GM19452 (cell line): ENCODE measurements at regions not wholly inside any gene's neighbourhood (a gene's known extent, or its start where the extent isn't known, plus 50 kb on each side); places are given as distances from the start of the nearest gene placed in this dataset.
"Not testable (repeated sequence)": the region's sequence is repeated elsewhere in the genome, so short reads cannot be mapped to it uniquely, and the experiment has no call there.

Experiments used
- ATAC-seq: cut with Tn5 transposase; IDR thresholded peaks from one replicate; pipeline ENCODE4 v1.9.1; 2021; ENCODE audit not compliant: unreplicated experiment

DNA sequence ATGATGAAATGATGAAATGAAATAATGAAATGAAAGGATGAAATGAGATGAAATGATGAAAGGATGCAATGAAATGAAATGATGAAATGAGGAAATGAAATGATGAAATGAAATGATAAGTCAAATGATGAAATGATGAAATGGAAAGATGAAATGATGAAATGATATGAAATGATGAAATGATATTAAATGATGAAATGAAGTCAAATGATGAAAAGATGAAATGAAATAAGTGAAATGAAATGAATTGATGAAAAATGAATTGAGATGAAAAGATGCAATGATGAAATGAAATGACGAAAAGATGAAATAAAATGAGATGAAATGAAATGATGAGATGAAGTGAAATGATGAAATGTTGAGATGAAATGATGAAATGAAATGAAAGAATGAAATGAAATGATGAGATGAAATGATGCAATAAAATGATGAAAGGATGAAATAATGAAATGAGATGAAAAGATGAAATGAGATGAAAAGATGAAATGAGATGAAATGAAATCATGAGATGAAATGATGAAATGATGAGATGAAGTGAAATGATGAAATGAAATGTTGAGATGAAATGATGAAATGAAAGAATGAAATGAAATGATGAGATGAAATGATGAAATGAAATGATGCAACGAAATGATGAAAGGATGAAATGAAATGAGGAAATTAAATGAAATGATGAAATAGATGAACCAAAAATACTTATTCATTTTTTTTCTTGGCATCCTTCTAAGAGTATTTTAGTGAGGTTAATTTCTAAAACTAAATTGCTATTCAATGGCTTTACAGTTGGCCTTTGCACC lies 139.8 kb upstream of the ERV3-1 start:
- not testable (repeated sequence) for ATAC-seq

DNA sequence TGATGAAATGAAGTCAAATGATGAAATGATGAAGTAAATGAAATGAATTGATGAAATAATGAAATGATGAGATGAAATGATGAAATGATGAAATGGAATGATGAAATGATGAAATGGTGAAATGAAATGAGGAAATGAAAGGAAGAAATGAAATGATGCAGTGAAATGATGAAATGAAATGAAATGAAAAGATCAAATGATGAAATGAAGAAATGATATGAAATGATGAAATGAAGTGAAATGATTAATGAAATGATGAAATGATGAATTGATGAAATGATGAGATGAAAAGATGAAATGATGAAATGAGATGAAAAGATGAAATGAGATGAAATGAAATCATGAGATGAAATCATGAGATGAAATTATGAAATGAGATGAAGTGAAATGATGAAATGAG lies 139.2 kb upstream of the ERV3-1 start:
- ATAC-seq = not testable (repeated sequence)

DNA sequence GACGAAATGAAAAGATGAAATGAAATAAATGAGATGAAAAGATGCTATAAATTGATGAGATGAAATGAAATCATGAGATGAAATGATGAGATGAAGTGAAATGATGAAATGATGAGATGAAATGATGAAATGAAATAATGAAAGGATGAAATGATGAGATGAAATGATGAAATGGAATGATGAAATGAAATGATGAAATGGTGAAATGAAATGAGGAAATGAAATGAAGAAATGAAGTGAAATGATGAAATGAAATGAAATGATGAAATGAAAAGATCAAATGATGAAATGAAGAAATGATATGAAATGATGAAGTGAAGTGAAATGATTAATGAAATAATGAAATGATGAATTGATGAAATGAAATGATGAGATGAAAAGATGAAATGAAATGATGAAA lies 138.5 kb upstream of the ERV3-1 start:
- not testable (repeated sequence) for ATAC-seq

GRCh38 chr7:65144557-65144956 lies 138.1 kb upstream of the ERV3-1 start:
- ATAC-seq = not testable (repeated sequence)

DNA sequence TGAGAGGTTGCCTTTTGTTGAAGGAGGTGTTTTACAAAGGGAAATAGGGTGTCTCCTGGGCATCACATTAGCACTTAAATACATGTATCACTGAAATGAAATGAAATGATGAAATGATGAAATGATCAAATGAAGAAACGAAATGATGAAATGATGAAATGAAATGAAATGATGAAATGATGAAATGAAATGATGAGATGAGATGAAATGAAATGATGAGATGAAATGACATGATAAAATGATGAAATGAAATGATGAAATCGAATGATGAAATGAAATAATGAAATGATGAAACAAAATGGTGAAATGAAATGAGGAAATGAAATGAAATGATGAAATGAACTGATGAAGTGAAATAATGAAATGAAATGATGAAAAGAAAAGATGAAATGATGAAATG lies 137.6 kb upstream of the ERV3-1 start:
- ATAC-seq = not testable (repeated sequence)

DNA sequence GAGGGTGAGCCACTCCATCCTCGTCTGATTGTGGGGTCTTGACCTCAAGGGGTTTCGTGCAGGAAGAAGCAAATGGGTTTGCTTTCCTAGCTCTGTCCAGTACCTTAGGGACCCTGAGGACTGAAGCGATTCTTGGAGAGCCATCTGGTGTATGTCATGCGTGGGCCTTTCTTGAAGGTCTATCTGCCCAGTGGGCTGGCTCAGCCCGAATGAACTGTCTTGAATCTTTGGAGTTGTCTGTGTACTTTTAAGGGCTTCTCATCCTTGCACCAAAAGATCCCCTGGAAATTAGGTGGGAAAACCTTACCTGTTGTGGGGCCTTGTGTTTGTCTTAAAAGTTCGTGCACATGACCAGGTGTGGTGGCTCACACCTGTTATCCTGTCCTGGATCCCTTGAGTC lies 135.4 kb upstream of the ERV3-1 start:
- not testable (repeated sequence) for ATAC-seq

DNA sequence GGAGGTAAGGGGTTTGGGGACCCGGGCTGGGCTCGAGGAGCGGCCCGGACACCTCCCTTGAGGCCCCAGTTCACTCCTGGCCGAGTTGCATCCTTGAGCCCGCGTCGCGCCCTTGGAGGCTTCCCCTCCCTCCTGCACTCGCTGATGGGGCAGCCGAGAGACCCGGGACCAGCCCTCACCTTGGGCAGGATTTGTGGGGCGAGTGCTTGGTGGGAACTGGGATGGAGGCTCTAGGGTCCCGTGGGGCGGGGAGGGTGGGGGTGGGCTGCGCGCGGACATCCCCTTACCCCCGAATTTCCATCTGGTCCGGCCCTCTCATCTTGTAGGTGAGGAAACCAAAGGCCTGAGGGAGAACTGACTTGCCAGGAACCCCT lies 134.9 kb upstream of the ERV3-1 start:
- ATAC-seq = not testable (repeated sequence)

- not testable (repeated sequence) for ATAC-seq
Measured at GRCh38 chr7:65140543-65141404, 134.3 kb upstream of the ERV3-1 start.

- ATAC-seq = not testable (repeated sequence)
Measured at GRCh38 chr7:65136850-65137249, 130.4 kb upstream of the ERV3-1 start.

GRCh38 chr7:65133087-65133486 lies 126.6 kb upstream of the ERV3-1 start:
- not testable (repeated sequence) for ATAC-seq

DNA sequence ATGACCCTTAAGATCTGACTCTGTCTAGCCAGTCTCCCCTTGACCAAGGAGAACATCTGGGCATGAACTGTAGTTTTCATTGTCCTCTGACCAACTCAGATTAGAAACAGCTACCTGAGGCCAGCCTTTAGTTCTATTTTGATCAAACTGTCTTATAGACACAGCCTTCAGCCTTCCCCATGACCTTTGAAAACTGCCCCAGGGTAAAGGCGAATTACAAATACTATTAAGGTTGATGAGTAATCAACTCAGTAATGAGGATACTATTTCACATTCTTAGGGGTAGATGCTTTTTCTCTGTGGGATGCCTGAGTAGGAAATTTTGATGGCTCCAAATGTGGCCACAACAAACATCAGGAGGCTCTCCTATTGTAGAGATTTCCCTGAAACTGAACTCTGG lies 125.8 kb upstream of the ERV3-1 start:
- ATAC-seq = not testable (repeated sequence)

GRCh38 chr7:65127364-65127763 lies 120.9 kb upstream of the ERV3-1 start:
- ATAC-seq = not testable (repeated sequence)

- not testable (repeated sequence) for ATAC-seq
Measured at GRCh38 chr7:65124600-65124999, 118.1 kb upstream of the ERV3-1 start.

DNA sequence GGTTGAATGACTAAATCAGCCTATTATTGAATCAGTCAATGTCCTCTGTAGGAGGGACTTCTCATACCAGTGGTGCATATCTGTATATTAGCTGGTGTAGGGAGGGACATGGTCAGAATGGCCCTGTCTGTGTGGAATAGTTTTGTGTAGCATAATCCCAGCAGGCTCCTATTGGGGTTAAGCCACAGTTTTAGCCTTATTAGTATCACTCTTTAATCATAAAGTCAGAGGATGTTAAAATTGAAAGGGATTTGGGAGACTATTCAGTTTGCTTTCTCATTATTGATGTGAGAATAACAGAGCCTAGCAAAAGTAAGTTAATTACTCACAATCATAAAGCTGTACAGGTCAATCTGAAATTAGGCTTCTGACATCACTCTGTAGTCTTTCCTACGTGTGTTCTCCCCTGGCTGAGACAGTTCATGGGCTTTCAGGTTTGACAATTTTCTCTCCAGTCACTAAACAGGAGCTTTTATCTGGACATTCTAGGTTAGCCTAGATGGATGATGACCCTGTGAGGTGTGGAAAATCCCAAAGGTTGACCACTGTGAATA lies 99.2 kb upstream of the ERV3-1 start:
- not testable (repeated sequence) for ATAC-seq

GRCh38 chr7:65100499-65100898 lies 94.0 kb upstream of the ERV3-1 start:
- not testable (repeated sequence) for ATAC-seq

- ATAC-seq = not testable (repeated sequence)
Measured at GRCh38 chr7:65081669-65082055, 75.2 kb upstream of the ERV3-1 start.

DNA sequence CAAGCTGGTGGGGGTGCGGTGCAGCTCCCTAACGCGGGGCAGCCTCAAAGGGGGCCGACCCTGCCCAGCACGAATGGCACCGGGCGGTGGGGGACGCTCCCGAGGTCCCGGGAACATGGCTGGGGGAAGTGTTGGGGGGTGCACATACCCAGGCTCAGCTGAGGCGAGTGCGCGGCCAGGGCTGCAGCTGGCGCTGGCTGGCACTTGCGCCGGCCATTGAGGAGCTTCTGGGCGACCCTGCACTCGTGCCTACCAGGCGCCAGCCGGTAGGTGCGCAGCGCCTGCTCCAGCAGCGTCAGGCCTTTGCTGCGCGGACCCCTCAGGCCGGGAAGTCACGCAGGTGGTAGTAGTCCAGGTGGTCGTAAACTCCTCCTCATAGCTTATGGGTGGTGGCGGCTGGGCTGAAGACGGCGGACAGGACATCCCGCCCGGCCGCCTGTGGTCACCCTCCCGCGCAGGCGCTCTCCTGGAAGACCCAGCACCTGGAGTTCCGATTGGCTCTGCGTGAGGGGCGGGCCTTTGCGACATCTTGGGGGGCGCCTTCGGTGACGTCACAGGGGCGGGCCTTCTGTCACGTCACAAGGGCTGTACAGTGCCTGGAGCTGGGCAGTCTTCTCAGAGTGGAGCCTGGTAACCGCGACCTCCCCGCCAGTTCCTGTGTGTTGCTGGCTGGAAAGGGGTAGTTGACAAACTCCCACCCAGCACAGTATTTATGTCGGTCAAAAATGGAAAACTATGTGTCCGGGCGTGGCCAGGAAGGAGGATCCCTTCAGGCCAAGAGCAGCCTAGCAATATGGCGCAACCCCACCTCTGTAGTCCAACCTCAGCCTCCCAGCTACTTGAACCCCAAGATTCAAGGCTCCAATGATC lies 74.5 kb upstream of the ERV3-1 start:
- peak; percentile 98 for ATAC-seq

DNA sequence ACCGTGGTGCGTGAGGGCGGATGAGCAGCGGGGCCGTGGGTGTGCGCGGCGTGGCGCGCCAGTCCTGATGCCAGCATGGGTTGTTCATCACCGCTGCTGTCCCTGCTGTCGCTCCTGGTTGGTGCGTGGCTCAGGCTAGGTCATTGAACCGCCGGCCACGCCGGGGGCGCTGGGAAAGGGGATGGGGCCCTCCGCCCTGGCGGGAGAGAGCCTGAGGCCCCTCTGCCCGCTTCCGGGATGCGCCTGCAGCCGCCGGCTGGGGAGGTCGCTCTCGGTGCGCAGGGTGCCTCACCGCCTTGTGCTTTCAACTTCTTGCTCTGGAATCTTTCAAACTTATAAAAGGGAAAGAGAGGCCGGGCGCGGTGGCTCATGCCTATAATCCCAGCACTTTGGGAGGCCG lies 68.5 kb upstream of the ERV3-1 start:
- ATAC-seq = not testable (repeated sequence)

DNA sequence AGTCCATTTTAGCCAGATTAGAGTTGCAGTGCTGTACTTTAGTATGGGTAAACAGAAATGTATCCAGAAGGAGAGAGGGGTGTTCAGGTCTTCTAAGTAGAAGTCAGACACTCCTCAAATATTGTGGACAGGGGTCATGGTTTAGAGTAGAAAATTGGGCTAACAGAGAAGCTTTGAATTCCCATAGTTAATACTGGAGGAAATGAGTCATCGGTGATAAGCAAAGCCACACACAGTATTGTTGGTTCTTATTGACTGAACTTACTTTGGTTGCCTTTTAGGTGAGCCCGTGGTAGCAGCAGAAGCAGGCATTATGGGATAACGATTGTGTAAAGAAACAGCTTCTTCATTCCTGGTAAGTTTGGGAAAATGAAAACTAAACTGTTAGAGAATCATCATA lies 66.7 kb upstream of the ERV3-1 start:
- not testable (repeated sequence) for ATAC-seq

DNA sequence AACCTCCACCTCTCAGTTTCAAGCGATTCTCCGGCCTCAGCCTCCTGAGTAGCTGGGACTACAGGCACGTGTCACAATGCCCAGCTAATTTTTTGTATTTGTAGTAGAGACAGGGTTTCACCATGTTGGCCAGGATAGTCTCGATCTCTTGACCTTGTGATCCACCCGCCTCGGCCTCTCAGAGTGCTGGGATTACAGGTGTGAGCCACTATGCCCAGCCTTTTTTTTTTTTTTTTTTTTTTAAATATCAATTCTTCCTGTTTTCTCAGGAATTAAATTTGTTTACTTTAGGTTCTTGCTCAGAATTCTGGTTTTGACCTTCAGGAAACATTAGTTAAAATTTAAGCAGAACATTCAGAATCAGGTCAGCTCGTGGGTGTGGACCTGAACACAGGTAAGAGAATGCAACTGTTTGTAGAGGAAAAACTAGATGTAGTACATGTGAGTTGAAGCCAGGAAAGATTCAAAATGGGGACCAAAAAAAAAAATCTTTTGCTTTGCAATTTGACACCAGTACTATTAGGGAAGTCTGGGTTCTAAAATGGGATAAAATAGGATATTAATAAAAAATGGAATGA lies 65.5 kb upstream of the ERV3-1 start:
- not testable (repeated sequence) for ATAC-seq
